T-helper 1 cell treated with Interleukin-12 subunit alpha and Interleukin-12 subunit beta and Interleukin-4 antibody, amounts not matched to agents 30 μg/mL and 1 μg/mL, for 36 hours (primary cell): ENCODE measurements at regions not wholly inside any gene's neighbourhood (a gene's known extent, or its start where the extent isn't known, plus 50 kb on each side); places are given as distances from the start of the nearest gene placed in this dataset.

Experiments used
- H3K27ac Mint-ChIP-seq: one replicate; pipeline ENCODE4 v1.8.0; 2021; ENCODE audit warnings: mild to moderate bottlenecking, mixed read lengths
- H3K27me3 Mint-ChIP-seq: one replicate; pipeline ENCODE4 v1.8.0; 2021; ENCODE audit warnings: low read depth, mixed read lengths
- H3K36me3 Mint-ChIP-seq: one replicate; pipeline ENCODE4 v1.8.0; 2021; ENCODE audit warnings: low read depth, mixed read lengths
- H3K4me1 Mint-ChIP-seq: one replicate; pipeline ENCODE4 v1.8.0; 2021; ENCODE audit warnings: low read depth, mixed read lengths
- H3K4me3 Mint-ChIP-seq: one replicate; pipeline ENCODE4 v1.8.0; 2021; ENCODE audit warnings: mild to moderate bottlenecking, moderate library complexity, mixed read lengths
- H3K9me3 Mint-ChIP-seq: one replicate; pipeline ENCODE4 v1.8.0; 2021; ENCODE audit warnings: mixed read lengths

GRCh38 chr4:38189445-38189844, 229.2 kb downstream of the PTTG2 start:
- Mint-ChIP-seq H3K9me3 (no peaks in the 10 kb centered on the region), H3K36me3 (no peaks in the 10 kb centered on the region), H3K27ac (no peak overlapping the region), H3K4me3 (no peak overlapping the region), H3K27me3 (peaks cover 16% of the 10 kb centered on the region), H3K4me1 (peaks cover 1% of the 10 kb centered on the region)

DNA sequence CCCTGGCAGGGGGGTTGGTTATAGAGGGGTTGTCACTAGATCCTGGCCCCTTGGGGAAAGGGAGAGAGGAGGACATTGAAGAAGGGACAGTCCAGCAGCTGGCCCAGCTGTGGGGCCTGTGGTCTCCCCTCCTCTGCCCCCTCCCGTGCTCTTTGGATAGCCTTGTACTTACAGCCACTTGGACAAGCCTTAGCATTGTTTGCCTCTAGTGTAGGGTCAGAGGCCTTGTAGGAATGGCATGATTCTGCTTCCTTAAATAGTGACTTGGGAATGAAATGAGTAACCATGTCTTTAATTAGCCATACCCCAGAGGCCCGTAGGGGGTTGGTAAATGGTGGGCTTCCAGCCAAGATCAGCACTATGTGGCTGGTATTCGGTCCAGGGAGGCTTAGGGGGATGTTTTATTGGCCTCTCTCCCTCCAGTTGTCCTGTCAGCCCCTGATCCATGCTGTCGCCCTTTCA, 230.6 kb downstream of the PTTG2 start:
- H3K27me3 Mint-ChIP-seq = peaks cover 24% of the 10 kb centered on the region
- no peaks in the 10 kb centered on the region for H3K36me3 Mint-ChIP-seq
- H3K9me3 Mint-ChIP-seq = peaks cover 5% of the 10 kb centered on the region
- no peak overlapping the region for H3K27ac Mint-ChIP-seq
- peaks cover 2% of the 10 kb centered on the region for H3K4me1 Mint-ChIP-seq
- H3K4me3 Mint-ChIP-seq = no peak overlapping the region

DNA sequence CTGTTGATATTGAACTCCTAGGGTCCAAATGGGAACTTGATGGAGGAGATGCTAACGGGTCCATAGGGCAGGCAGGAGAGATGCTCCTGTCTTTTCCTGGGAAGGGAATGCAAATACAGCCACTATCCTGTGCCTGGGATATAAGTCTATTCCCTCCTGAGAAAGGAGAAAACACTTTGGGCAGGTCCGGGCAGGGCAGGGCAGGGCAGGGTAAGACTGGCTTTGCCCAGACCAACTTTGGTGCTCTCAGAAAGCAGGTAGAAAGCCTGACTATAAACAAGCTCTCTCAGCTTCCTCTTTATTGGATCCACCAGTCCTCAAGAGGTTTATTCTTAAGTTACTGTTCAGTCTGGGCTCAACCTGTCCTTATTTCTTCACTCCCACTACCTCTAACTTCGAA, 232.3 kb downstream of the PTTG2 start:
- H3K9me3 Mint-ChIP-seq = peaks cover 5% of the 10 kb centered on the region
- peaks cover 24% of the 10 kb centered on the region for H3K27me3 Mint-ChIP-seq
- H3K27ac Mint-ChIP-seq = no peak overlapping the region
- H3K36me3 Mint-ChIP-seq = no peaks in the 10 kb centered on the region
- peaks cover 2% of the 10 kb centered on the region for H3K4me1 Mint-ChIP-seq
- H3K4me3 Mint-ChIP-seq = no peak overlapping the region

DNA sequence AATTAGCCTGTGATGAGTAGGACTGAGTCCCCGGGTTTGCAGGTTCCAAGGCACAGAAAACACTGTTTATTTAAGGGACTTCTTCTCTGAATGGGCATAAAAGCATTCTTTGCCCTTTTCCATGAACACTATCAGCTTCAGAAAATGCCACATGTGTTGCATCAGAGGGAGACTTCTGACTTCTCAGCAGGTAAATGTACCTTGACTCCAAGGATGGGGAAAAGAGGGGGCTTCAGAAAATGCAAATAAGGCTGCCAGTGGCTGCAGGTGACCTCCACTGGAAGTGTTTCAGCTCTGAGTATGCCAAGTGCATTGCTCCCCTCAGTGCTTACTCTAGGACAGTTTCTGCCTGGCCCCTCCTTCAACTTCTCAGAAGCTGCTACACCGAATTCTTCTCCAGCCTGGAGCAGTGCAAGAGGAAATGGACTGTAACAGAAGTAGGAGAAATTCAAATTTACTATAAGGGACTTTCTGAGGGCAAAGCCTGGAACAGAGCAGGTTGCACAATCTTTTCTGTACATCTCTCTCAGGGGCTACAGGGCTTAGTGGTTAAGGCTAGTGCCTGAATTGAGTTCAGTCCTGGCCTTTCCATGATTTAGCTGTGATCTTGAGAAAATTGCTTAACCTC, 233.2 kb downstream of the PTTG2 start:
- Mint-ChIP-seq H3K9me3 (peaks cover 5% of the 10 kb centered on the region), H3K4me1 (peaks cover 2% of the 10 kb centered on the region), H3K27ac (no peak overlapping the region), H3K27me3 (peaks cover 25% of the 10 kb centered on the region), H3K36me3 (no peaks in the 10 kb centered on the region), H3K4me3 (no peak overlapping the region)

DNA sequence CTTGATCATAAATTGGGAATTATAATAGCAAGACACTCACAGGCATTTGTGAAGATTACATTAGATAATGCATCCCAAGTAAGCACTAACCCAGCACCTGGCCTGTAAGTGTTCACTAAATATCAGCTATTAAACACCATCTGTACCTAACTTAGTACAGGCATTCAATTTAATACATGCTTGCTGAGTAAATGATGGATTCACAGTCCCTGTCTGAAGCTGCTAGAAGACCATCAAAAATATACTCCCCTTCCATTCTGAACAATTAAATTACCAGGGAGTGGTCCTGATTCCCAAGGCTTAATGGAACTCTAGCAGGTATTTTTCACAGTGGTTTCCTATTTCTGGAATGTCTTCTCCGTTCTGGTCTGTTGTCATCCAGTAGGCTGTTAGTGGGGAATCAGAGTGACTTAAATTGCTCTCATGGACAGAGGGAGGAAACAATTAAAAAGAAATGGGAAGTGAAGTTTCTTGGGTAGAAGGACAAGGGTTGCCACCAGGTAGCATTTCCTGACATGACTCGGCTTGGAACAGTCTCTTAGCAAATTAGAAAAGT, 233.9 kb downstream of the PTTG2 start:
- Mint-ChIP-seq H3K27me3 (peaks cover 28% of the 10 kb centered on the region), H3K9me3 (peaks cover 5% of the 10 kb centered on the region), H3K27ac (no peak overlapping the region), H3K36me3 (no peaks in the 10 kb centered on the region), H3K4me3 (no peak overlapping the region), H3K4me1 (peaks cover 2% of the 10 kb centered on the region)

- peaks cover 2% of the 10 kb centered on the region for H3K4me1 Mint-ChIP-seq
- H3K27me3 Mint-ChIP-seq = peaks cover 28% of the 10 kb centered on the region
- peaks cover 5% of the 10 kb centered on the region for H3K9me3 Mint-ChIP-seq
- no peak overlapping the region for H3K27ac Mint-ChIP-seq
- no peaks in the 10 kb centered on the region for H3K36me3 Mint-ChIP-seq
- H3K4me3 Mint-ChIP-seq = no peak overlapping the region
Observed at GRCh38 chr4:38195486-38195885, 235.3 kb downstream of the PTTG2 start.

GRCh38 chr4:38195911-38196310, 235.7 kb downstream of the PTTG2 start:
- peaks cover 28% of the 10 kb centered on the region for H3K27me3 Mint-ChIP-seq
- H3K36me3 Mint-ChIP-seq = no peaks in the 10 kb centered on the region
- no peak overlapping the region for H3K4me3 Mint-ChIP-seq
- peaks cover 2% of the 10 kb centered on the region for H3K4me1 Mint-ChIP-seq
- H3K9me3 Mint-ChIP-seq = peaks cover 5% of the 10 kb centered on the region
- no peak overlapping the region for H3K27ac Mint-ChIP-seq

DNA sequence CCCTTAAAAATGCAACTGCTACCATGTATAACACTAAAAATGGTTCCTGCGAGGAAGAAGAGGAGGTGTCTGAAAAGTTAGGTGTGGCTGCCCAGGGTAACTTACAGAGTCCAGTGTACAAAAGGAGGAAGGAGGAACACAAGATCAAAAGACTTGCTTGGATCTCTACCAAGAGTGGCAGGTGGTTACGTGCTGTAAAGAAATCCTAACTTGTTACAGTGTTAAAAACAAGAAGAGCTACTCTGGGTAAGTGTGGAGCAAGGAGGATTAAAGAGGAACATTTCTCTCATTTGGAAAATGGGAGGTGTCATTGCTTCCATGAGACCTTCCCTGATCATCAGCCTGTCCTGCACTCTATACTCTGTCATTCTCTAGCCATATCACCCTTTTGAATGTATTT, 242.0 kb downstream of the PTTG2 start:
- Mint-ChIP-seq H3K27me3 (peaks cover 5% of the 10 kb centered on the region), H3K4me1 (no peaks in the 10 kb centered on the region), H3K9me3 (no peaks in the 10 kb centered on the region), H3K4me3 (no peak overlapping the region), H3K36me3 (no peaks in the 10 kb centered on the region), H3K27ac (no peak overlapping the region)

DNA sequence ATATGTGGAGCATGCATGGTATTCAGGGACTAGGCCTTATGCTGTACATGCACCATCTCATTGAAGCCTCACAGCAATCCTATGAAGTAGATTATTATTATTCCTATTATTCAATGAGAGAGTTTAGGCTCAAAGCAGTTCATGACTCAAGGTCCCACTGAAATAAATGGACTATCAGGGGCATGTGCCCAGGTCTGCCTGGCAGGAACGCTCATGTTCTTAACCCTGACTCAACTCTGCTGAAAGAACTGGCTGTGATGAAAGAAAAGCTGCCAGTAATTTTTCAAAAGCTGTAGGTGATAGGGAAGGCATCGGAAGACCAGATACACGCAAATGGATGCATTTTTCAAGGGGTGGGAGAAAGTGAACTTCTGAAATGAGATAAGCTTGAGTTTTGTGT, 243.4 kb downstream of the PTTG2 start:
- Mint-ChIP-seq H3K4me3 (no peak overlapping the region), H3K27ac (no peak overlapping the region), H3K36me3 (no peaks in the 10 kb centered on the region), H3K9me3 (no peaks in the 10 kb centered on the region), H3K4me1 (no peaks in the 10 kb centered on the region), H3K27me3 (peaks cover 1% of the 10 kb centered on the region)

- H3K9me3 Mint-ChIP-seq = no peaks in the 10 kb centered on the region
- H3K4me3 Mint-ChIP-seq = no peak overlapping the region
- no peaks in the 10 kb centered on the region for H3K36me3 Mint-ChIP-seq
- H3K27ac Mint-ChIP-seq = no peak overlapping the region
- no peaks in the 10 kb centered on the region for H3K4me1 Mint-ChIP-seq
- no peaks in the 10 kb centered on the region for H3K27me3 Mint-ChIP-seq
Observed at GRCh38 chr4:38204339-38205035, 244.3 kb downstream of the PTTG2 start.

DNA sequence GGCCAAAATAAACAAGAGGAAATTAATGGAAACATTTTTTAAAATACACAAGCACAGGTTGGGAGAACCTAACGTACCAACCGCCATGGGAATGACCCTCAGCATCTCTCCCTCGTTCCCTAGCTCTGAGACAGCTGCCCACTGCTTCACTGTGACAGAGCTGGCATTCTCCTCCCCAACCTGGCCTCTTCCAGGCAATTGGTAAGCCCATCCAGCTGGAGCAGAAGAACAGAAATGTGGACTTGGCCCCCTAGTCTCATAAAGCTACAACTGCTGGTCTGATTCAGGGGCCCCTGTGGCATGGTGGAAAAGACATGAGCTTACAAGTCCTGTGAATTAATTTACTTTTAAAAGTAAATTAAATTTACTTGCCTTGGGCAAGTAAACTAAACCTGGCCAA, 245.1 kb downstream of the PTTG2 start:
- Mint-ChIP-seq H3K4me1 (no peaks in the 10 kb centered on the region), H3K4me3 (no peak overlapping the region), H3K9me3 (no peaks in the 10 kb centered on the region), H3K36me3 (no peaks in the 10 kb centered on the region), H3K27me3 (no peaks in the 10 kb centered on the region), H3K27ac (no peak overlapping the region)

DNA sequence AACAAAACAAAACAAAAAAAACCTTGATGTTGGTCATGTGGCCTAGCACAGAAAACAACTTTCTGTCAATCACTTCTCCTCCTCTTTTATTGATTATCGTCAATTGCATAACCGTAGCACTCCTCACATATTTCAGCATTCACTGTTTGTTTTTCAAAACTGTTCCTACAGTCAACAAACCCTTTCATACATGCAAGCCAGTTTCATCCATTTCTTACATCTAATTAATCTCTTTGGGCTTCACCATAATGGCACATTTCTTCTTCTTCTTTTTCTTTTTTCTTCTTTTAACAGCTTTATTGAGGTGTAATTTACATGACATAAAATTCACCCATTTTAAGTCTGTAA, 246.9 kb downstream of the PTTG2 start:
- H3K27ac Mint-ChIP-seq = no peak overlapping the region
- no peaks in the 10 kb centered on the region for H3K27me3 Mint-ChIP-seq

GRCh38 chr4:38209654-38210053, 249.5 kb downstream of the PTTG2 start:
- Mint-ChIP-seq H3K4me3 (no peak overlapping the region), H3K9me3 (no peaks in the 10 kb centered on the region), H3K4me1 (no peaks in the 10 kb centered on the region), H3K27ac (no peak overlapping the region), H3K27me3 (peaks cover 3% of the 10 kb centered on the region), H3K36me3 (no peaks in the 10 kb centered on the region)

More for the DNA sequence above, 246.9 kb downstream of the PTTG2 start:
- H3K4me1 Mint-ChIP-seq = no peaks in the 10 kb centered on the region
- H3K9me3 Mint-ChIP-seq = no peaks in the 10 kb centered on the region
- H3K4me3 Mint-ChIP-seq = no peak overlapping the region
- no peaks in the 10 kb centered on the region for H3K36me3 Mint-ChIP-seq

- Mint-ChIP-seq H3K4me1 (no peaks in the 10 kb centered on the region), H3K36me3 (no peaks in the 10 kb centered on the region), H3K27me3 (peaks cover 3% of the 10 kb centered on the region), H3K4me3 (no peak overlapping the region), H3K27ac (no peak overlapping the region), H3K9me3 (no peaks in the 10 kb centered on the region)
Observed at GRCh38 chr4:38210396-38211114, 250.4 kb downstream of the PTTG2 start.

- H3K27me3 Mint-ChIP-seq = peaks cover 3% of the 10 kb centered on the region
- H3K36me3 Mint-ChIP-seq = no peaks in the 10 kb centered on the region
- H3K27ac Mint-ChIP-seq = no peak overlapping the region
- no peaks in the 10 kb centered on the region for H3K9me3 Mint-ChIP-seq
- no peaks in the 10 kb centered on the region for H3K4me1 Mint-ChIP-seq
- H3K4me3 Mint-ChIP-seq = no peak overlapping the region
Observed at GRCh38 chr4:38211885-38212284, 251.7 kb downstream of the PTTG2 start.
